GM18505 (cell line): ENCODE measurements at regions not wholly inside any gene's neighbourhood (a gene's known extent, or its start where the extent isn't known, plus 50 kb on each side); places are given as distances from the start of the nearest gene placed in this dataset.

Experiments
- ATAC-seq: cut with Tn5 transposase; IDR thresholded peaks from one replicate; pipeline ENCODE4 v1.9.1; 2021; ENCODE audit not compliant: unreplicated experiment
- POLR2A ChIP-seq: IDR thresholded peaks from 4 replicates; pipeline ENCODE4 v1.6.1; 2011; ENCODE audit warnings: borderline replicate concordance; ENCODE audit not compliant: insufficient read depth, insufficient read length; ENCODE audit errors: extremely low read depth

DNA sequence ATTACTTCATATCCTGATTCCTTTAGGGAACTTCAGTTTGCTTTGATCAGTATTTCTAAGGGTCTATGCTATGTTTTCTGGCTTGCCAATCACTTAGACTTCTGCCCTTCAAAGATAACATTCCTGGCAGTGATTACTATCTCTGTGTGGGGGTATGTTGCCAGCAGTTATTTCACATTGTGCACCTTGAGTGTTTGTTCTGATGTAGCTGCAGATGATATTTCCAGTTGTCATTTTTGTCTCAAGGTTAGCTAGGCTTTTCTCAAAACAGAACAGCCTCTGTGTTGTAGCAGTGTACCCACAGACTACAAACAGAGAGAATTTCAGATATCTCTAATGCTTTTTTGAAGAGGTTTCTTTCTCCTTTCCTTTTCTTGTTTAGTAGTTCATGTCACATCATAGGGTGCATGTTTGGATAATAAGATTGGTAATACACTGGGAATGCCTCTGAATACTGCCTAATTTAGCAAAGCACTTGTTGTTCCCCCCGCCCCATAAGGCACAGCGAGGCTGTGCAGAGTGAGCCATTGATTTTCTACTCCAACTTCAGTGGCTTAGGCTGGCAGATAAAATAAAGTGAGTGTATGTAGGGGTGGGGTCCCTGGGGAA, 134.7 kb upstream of the AGR3 start:
- no peak for ATAC-seq
- no peak for TF ChIP-seq POLR2A

DNA sequence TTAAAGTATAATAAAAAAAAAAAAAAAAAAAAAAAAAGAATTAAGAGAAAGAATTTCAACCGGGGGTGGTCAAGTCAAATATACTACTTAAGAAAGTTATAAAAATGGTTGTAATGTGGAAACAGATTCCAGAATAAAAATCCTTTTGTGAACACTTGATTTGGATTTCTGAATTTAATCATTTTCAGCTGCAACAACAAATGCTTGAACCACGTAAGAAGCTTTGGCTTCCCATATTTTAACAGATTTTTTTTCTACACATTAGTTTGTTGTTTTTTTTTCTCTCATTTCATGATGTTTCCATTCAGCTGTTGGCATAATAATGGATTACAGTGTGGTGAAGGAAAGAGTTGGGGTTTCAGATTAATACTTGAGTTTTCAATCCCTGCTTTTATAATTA, 137.3 kb upstream of the AGR3 start:
- TF ChIP-seq POLR2A = no peak
- no peak for ATAC-seq

DNA sequence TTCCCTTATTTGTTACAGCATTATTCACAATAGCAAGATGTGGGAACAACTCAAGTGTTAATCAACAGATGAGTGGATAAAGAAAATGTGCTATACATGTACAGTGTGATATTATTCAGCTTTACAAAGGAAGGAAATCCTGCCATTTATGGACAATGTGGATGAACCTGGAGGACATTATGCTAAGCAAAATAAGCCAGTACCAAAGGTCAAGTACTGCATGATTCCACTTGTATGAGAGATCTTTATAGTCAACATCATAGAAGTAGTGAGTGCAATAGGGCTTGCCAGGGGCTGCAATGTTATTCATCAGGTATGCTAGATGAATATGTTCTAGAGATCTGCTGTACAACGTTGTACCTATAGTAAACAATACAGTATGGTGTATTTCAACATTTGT, 138.5 kb upstream of the AGR3 start:
- no peak for TF ChIP-seq POLR2A
- no peak for ATAC-seq

DNA sequence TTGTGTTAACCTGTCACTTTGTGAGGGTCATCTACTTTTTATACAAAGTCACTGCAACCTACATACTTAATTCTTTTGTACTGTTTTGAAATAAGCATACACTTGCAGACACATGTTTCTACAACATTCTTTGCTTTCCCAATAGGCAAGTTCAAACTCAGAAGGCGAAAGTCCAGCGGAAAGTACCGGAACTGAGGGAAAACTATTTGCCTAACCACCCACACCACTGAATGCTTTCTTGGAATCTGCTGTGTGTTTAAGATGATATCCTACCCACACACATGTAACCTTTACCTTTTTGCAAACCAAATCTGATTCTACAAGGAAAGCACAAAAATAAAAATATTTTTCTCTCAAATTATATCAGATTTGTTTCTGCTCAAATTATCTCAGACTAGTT, 139.4 kb upstream of the AGR3 start:
- no peak for ATAC-seq
- no peak for TF ChIP-seq POLR2A

DNA sequence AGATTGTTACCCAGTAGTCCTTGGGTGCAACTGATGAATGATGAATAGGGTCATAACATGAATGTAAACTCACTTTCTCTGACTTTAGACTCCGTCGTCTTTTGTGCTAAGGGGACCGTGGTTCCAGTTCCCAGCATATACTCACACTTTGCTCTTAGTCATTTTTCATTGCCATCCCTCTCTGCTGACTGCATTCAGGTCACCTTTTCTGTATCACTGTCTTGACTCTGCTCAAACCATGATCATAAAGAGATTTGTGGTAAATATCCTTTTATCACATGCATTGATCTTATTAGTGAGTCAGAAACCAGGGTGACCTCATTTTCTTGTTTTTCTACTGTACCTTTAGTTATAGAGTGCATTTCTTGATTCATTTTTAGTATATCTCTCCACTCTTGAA, 141.1 kb upstream of the AGR3 start:
- ATAC-seq = no peak
- no peak for TF ChIP-seq POLR2A

DNA sequence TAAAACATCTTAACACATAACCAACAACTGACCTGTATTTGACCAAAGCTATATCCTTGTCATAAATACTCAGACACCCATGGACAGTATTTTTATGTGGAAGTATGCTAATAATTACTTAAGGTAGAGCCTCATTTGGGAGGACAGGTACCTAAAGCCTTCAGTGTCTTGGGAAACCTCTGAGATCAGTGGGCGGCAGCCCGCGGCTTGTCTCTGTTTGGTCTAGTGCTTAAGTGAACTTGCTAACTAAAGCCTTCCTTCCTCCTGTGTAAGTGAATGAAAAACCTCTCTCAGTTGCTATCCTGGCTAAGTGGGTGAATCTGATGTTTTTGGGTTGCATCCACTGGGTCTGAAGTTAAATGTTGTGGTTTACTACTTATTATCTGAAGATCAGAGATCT, 144.5 kb upstream of the AGR3 start:
- no peak for ATAC-seq
- no peak for TF ChIP-seq POLR2A

DNA sequence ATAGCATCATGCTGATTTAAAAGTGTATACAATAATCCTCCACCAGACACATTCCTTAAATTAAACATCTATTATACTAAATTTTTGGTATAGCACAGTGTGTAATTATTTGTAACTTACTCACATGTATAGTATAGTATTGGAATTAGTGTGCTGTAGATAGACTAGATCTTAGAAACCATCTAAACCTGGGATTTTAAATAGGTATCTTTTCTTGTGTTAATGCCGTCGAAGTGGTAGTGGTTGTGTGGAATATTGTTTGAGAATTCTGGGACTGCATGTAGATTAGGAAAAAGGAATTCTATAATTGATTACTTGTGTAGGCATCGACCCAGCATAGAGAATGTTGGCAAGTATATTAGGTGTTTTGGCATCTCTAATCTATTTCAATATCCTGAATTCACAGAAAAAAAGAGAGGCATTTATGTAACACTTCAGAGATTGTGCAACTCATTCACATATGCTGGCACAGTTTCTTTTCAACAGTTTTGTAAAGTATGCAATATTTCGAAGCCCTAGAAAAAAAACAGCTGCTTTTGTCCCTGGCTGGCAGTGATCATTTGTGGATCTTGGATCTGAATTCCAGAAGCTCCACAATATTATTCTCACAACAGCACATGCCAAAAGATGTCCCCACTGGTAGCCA, 145.5 kb upstream of the AGR3 start:
- TF ChIP-seq POLR2A = no peak
- no peak for ATAC-seq

DNA sequence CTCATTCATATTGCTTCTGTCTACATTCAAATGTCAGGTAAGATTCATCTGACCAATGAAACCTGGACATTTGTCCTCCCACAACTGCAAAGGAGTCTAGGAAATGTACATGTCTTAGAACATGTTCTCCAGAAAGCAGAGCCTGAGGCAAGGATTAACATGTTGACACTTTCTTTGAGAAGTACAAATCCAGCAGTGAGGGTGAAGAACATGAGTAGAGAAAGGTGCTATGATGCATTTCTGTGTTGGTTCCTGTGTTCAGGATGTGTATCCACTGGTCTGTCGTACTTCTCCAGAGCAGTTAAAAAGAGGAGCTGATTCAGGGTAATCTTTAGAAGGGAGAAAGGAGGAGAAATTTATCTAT, 146.0 kb upstream of the AGR3 start:
- no peak for ATAC-seq
- no peak for TF ChIP-seq POLR2A

DNA sequence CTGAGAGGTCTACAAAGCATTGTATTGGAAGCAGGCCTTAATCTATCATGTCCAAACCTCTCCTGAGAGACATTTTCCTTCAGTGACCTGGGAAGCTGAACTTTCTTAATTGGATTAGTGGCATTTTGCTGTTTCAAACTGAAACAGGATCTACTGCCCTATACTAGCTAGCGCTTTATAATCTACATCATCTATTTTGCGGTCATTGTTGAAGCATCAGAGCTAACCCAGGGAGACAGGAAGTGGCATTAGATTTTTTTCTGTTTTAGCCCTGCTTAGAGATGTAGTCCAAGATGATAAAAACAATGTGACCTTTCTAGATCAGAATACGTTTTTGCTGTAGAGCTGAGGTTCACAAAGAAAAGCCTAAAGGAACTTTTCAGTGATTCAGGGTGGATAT, 147.4 kb upstream of the AGR3 start:
- ATAC-seq = no peak

DNA sequence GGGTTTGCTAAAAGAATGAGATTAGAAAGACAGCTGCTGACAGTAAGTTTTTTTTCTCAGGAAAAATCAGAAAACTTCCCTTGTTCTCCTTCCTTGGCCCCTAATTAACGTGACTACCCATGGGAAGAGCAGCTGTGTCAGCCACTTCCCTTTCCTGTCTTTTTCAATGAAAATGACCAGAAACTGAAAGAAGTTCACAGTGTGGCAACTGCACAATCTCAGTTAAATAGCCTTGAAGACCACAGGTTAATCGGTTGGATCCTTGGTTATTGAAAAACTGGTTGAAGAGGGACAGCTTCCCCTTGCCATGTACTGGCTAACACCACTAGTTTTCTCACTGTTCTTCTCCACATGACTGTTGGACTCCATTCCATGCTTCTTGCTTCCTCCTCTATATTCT, 148.8 kb upstream of the AGR3 start:
- no peak for TF ChIP-seq POLR2A
- ATAC-seq = no peak

More for the DNA sequence above, 147.4 kb upstream of the AGR3 start:
- no peak for TF ChIP-seq POLR2A

DNA sequence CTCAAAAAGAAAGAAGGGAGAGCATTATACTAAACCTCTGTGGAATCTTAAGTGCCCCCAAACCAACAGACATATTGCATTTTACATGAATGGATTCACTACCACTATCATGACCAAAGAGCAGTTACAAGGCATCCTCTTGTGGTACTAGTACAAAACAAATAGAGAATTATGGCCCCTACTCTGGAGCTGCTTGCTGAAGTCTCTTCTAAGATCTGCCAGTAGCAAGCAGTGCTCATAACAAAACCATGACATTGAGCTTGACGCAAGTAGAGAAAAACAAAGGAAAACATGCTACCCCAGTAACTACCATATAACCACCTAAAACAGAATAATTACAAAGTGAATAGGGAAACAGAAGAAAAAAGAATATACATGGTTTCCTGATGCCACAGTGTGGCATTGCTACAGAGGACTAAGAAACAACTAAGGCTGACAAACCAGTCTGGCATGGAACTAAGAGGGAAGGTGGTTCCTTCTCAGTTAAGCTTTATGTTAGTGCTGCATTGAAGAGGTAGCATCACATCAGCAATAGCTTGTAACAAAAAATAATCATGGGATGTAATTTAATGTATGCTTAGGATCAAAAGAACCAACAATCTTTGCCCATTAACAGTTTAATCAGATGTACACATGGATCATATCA, 150.2 kb upstream of the AGR3 start:
- no peak for TF ChIP-seq POLR2A
- no peak for ATAC-seq

DNA sequence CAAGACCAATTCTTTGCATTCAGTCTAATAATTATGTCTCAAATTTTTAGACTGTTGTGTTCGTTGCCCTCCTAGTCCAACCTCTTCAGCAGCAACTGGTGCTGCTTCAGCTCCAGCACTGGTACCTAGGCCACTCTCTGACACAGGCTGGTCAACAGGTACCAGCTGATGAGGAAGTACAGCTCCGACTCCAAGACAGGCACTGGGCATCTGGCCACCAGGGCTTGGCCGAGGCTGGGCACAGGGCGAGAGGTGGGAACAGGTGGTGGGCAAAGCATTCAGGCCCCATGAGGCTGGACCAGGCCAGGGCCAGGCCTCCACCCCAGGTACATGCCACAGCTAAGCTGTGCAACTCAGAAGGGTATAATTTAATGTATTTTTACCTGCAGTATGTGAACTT, 151.5 kb upstream of the AGR3 start:
- TF ChIP-seq POLR2A = no peak

DNA sequence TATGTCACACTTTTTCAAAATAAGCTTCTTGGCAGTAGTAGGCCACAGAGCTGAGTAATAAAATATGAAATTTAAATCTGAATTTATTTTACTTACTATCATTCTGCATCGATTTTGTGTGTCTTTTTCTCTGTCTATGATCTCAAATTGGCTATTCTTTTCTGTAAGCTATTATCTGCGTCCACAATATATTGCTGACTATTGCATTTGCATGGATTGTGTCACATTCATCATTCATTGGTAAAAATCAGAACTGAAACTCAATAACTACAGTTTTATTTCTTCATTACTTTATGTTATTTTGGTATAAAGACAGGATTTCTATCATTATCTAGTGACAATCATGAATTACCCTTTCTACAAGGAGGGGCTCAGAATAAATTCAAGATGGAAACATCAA, 154.8 kb upstream of the AGR3 start:
- no peak for ATAC-seq
- TF ChIP-seq POLR2A = no peak

More for the DNA sequence above, 151.5 kb upstream of the AGR3 start:
- ATAC-seq = no peak

DNA sequence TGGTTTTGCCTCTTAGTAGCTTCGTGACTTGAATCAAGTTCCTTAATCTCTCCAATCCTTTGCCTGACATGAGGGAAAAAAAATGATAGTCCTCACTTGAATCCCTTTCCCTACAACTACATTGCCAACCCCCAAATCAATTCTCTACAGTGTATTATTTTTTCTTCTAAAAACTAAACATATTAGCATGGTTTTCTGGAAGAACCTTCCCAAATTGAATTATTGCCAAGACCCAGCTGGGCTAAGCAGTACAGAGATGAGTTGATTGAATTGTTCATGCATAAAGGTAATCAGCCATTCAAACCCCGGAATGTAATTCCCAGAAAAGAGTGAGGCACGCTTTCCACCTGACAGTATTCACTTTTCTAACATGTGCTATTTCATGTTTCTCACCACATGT, 155.6 kb upstream of the AGR3 start:
- no peak for TF ChIP-seq POLR2A
- no peak for ATAC-seq
